GM18519 (cell line): ENCODE measurements at regions not wholly inside any gene's neighbourhood (a gene's known extent, or its start where the extent isn't known, plus 50 kb on each side); places are given as distances from the start of the nearest gene placed in this dataset.

Source experiments
- ATAC-seq: cut with Tn5 transposase; IDR thresholded peaks from one replicate; pipeline ENCODE4 v1.9.1; 2021; ENCODE audit warnings: mild to moderate bottlenecking, moderate library complexity; ENCODE audit not compliant: unreplicated experiment, low FRiP score

- ATAC-seq, result no peak
Observed at GRCh38 chr2:164439885-164440284, 181.4 kb downstream of the GRB14 start.

- ATAC-seq, result no peak
Observed at GRCh38 chr2:164439235-164439634, 182.0 kb downstream of the GRB14 start.

GRCh38 chr2:164438490-164439205 lies 182.6 kb downstream of the GRB14 start:
- no peak for ATAC-seq

- ATAC-seq, result no peak
Observed at GRCh38 chr2:164436131-164436530, 185.2 kb downstream of the GRB14 start.

DNA sequence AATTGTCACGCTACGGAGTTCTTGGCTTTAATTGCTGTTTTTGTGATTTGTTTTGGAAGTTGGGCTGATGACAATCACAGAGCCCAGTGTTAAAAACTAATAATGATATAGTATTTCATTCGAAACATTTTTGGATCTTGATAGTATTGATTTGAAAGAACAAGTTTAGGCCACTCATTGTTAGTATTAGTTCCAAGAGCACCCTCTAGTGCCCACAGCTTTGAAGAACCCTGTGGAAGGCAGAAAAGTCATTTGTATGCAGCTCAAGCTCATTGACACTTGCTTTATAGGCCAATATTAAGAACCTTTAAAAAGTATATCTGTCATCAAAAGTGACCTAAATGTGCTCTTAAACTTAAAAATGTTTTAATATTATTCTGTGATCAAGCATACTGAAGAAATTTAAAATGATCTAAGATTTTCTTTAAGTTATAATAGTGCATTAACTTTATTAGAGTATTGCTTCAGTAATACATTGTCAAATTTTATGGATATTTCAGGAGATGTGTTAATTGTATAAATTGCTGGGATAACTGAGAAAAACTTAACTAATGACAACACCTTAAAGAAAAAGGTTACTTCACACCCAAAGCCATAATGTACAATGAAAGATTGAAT lies 191.0 kb downstream of the GRB14 start:
- peak; percentile 68 for ATAC-seq

- ATAC-seq, result no peak
Observed at GRCh38 chr2:164429354-164429753, 191.9 kb downstream of the GRB14 start.

- ATAC-seq, result no peak
Observed at GRCh38 chr2:164427111-164427510, 194.2 kb downstream of the GRB14 start.

DNA sequence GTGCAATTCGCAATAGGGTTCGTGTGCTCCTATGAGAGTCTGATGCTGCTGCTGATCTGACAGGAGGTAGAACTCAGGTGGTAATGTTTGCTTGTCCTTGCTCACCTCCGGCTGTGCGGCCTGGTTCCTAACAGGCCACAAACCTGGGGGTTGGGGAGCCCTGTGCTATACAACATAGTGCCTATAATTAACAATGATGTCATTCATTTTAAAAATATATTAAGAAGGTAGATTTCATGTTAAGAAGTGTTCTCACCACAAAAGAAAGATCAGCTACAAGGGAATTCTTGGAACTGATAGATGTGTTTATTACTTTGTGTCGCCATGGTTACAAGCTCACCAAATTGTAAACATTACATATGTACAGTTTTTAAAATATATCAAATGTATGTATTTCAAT lies 200.5 kb downstream of the GRB14 start:
- no peak for ATAC-seq

DNA sequence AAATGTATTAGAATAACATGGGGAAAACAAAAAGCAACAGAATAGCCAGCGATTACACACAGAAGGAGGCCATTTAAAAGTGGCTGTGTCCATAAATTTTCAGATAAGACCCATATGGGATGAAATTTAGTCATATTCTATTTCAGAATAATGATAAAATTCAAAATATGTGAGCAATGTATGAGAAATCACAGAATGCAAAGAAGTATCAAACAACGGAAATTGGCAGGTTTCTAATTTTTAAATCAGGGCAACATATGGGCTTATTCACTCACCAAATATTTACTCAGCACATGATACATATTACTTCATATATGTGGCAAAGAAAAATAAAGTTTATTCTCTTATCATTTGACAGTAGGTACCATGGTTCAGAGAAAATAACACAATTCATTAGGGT lies 208.5 kb downstream of the GRB14 start:
- ATAC-seq, result no peak

- no peak for ATAC-seq
Observed at GRCh38 chr2:164389411-164389810, 231.9 kb downstream of the GRB14 start.

DNA sequence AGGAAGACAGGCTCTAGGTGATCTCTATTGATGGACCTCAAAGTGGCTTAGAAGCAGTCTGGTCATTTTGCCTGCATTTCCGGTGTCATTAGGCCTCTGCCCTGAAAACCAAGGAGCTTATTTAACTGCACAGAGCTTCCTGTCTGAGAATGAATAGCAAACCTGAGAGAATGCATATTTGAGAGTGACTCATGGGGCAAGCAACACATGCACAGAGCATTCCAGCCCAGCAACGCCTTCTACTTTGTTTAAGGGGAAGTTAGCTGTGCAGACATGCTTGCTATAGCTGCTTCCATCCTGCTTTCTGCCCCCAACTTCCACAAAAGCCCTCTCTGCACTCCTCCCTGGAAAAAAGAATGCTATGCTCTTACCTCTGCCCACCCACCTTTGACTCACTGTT lies 232.8 kb downstream of the GRB14 start:
- ATAC-seq, result peak; percentile 73

DNA sequence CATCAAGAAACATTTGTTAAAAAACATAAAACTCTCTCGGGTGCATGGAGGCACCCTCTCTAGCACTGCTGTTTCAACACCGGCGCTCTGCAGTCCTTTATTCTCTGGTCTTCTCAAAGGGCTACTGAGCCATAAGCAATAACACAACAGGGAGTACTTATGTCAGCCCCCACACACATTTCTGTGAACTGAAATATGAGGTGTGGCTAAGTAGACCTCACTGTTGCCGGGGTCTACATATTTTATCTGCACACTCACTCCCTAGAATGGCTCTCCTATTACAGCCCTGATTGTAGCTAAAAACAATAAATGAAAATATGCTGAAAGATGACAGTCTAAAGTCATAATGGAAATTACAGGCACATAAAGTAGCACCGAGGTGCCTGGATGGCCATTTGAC lies 235.1 kb downstream of the GRB14 start:
- no peak for ATAC-seq

- ATAC-seq, result no peak
Observed at GRCh38 chr2:164384434-164384833, 236.8 kb downstream of the GRB14 start.

GRCh38 chr2:164371916-164372315 lies 249.4 kb downstream of the GRB14 start:
- ATAC-seq, result no peak

- ATAC-seq, result no peak
Observed at GRCh38 chr2:164369366-164369765, 251.9 kb downstream of the GRB14 start.

DNA sequence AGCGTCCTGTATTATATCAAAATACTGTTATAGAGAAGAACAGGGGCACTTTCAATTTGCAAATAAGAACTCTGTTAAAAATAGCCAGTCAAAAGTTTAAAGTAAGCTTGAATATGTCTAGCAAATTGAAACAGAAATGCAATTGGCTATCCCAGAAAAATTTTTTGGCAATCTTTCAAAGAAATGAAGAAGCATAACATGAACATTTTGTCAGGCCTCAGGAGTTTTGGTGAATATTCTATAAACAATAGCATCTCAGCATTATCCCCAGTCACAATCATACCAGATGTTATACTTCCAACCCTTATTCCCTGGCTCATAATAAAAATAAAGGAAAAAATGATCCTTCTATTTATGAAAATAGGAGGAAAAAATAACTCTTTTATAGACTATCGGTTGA lies 252.4 kb downstream of the GRB14 start:
- no peak for ATAC-seq

- no peak for ATAC-seq
Observed at GRCh38 chr2:164363646-164364045, 257.6 kb downstream of the GRB14 start.

- ATAC-seq, result no peak
Observed at GRCh38 chr2:164351536-164351935, 269.7 kb downstream of the GRB14 start.

DNA sequence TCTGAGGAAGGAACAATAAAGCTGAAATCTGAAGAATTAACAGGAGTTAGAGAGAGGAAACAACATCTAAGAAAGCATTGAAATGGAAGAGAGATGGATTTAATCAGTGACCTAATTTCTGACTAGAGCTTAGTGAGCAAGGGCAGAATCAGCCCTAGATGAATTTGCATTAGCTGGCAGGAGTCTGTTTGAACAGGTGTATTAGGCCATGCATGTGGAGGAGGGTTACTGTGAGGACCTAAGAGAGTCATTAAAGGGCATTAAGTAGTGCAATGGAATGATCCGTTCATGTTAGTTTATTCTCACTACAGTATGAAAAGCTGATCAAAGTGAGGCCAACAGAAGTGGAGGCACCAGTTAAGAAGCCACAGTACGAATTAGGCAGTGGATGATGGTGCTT lies 285.3 kb downstream of the GRB14 start:
- no peak for ATAC-seq

DNA sequence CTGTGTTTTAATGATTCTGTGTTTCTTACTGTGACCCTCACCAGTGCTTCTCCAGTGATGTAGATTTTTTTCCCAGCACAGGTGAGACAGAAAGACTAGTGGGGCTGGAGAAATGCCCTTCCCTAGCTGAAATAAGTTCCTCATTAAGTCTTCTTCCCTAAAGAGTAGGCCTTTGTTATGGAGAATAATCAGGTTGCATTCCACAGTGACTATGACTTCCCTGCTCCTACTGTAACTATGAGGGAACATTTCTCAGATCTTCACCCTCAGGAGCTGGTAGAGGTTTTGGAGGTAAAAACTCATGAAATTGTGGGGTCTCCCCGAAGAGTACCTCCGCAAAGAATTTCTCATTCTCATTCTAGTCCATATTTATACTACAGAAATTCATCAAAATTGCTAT lies 286.2 kb downstream of the GRB14 start:
- no peak for ATAC-seq

- ATAC-seq, result no peak
Observed at GRCh38 chr2:164328310-164328709, 293.0 kb downstream of the GRB14 start.

GRCh38 chr2:164323978-164324377 lies 297.3 kb downstream of the GRB14 start:
- no peak for ATAC-seq
